GM12873 (cell line): ENCODE measurements at regions not wholly inside any gene's neighbourhood (a gene's known extent, or its start where the extent isn't known, plus 50 kb on each side); places are given as distances from the start of the nearest gene placed in this dataset.

Source experiments
- CTCF ChIP-seq: IDR thresholded peaks from 2 replicates; pipeline ENCODE4 v1.5.1; 2012; ENCODE audit warnings: low read depth, mild to moderate bottlenecking, moderate library complexity, low read length, control low read depth; ENCODE audit not compliant: insufficient read depth; ENCODE audit errors: missing control alignments

GRCh38 chr5:124576848-124577409 lies 169.5 kb downstream of the ZNF608 start:
- no peak for TF ChIP-seq CTCF

GRCh38 chr5:124575725-124576124 lies 170.7 kb downstream of the ZNF608 start:
- no peak for TF ChIP-seq CTCF

- no peak for TF ChIP-seq CTCF
These were observed 171.7 kb downstream of the ZNF608 start for GRCh38 chr5:124574521-124575436.

GRCh38 chr5:124572971-124573370 lies 173.5 kb downstream of the ZNF608 start:
- no peak for TF ChIP-seq CTCF

- no peak for TF ChIP-seq CTCF
These were observed 176.0 kb downstream of the ZNF608 start for GRCh38 chr5:124570285-124571035.

- TF ChIP-seq CTCF, result no peak
These were observed 179.5 kb downstream of the ZNF608 start for GRCh38 chr5:124566875-124567450.

- TF ChIP-seq CTCF, result no peak
These were observed 185.0 kb downstream of the ZNF608 start for GRCh38 chr5:124561451-124561850.
